SU-DHL-6 (cell line): ENCODE measurements at regions not wholly inside any gene's neighbourhood (a gene's known extent, or its start where the extent isn't known, plus 50 kb on each side); places are given as distances from the start of the nearest gene placed in this dataset.

Experiments
- EZH2phosphoT487 ChIP-seq: fragments of 200-600 bp; sonication (generic), shearing (Covaris generic); conservative IDR thresholded peaks from 2 replicates; pipeline ENCODE4 v1.6.1; 2018; ENCODE audit warnings: mild to moderate bottlenecking, antibody characterized with exemption, low read length, moderate library complexity, mixed read lengths
- TF ChIP-seq, protein P1 (sequence below): fragments of 200-600 bp; sonication (generic); IDR thresholded peaks from one replicate; pipeline ENCODE4 v1.5.1; 2017; ENCODE audit warnings: antibody characterized with exemption, mild to moderate bottlenecking, low read length, moderate library complexity; ENCODE audit not compliant: insufficient read depth, poor library complexity, severe bottlenecking

DNA sequence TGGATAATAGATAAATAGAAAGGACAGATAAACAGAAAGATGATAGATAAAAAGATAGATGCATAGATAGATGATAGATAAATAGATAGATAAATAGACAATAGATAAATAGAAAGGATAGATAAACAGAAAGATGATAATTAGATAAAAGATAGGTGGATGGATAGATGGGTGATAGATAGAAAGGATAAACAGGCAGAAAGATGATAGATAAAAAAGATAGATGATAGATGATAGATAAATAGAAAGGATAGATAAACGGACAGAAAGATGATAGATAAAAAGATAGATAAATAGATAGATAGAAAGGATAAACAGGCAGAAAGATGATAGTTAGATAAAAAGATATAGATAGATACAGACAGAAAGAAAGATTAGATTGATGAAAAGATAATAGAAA, 92.3 kb upstream of the UQCRFS1 start:
- TF ChIP-seq, protein P1, sequence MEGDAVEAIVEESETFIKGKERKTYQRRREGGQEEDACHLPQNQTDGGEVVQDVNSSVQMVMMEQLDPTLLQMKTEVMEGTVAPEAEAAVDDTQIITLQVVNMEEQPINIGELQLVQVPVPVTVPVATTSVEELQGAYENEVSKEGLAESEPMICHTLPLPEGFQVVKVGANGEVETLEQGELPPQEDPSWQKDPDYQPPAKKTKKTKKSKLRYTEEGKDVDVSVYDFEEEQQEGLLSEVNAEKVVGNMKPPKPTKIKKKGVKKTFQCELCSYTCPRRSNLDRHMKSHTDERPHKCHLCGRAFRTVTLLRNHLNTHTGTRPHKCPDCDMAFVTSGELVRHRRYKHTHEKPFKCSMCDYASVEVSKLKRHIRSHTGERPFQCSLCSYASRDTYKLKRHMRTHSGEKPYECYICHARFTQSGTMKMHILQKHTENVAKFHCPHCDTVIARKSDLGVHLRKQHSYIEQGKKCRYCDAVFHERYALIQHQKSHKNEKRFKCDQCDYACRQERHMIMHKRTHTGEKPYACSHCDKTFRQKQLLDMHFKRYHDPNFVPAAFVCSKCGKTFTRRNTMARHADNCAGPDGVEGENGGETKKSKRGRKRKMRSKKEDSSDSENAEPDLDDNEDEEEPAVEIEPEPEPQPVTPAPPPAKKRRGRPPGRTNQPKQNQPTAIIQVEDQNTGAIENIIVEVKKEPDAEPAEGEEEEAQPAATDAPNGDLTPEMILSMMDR, result no peak
- no peak for TF ChIP-seq EZH2phosphoT487
